Heart left ventricle (tissue), 16 donors: ENCODE measurements at regions not wholly inside any gene's neighbourhood (a gene's known extent, or its start where the extent isn't known, plus 50 kb on each side); places are given as distances from the start of the nearest gene placed in this dataset.

Experiments
- ATAC-seq, 4 donors: fragments of 200-7000 bp; cut with Tn5 transposase; one replicate each; pipeline ENCODE4 v1.9.1; 2020 to 2022; ENCODE audit warnings: moderate library complexity in 4 of 4, mild to moderate bottlenecking in 3 of 4, moderate number of reproducible peaks in 1 of 4
- DNase-seq, 5 donors: peaks; one replicate each; pipeline ENCODE4 v3.0.0-alpha.2; 2020
- H3K27ac ChIP-seq, 12 donors: fragments of 200-600 bp; sonication (generic) in 4 of 12; one replicate each; pipeline versions ENCODE4 v1.5.0 to v1.8.0; 2016 to 2022; ENCODE audit warnings: mild to moderate bottlenecking in 2 of 12
- H3K27me3 ChIP-seq, 9 donors: fragments of 200-600 bp; sonication (generic) in 2 of 9; one replicate each; pipeline versions ENCODE4 v1.5.1 to v1.8.0; 2016 to 2022; ENCODE audit warnings: mild to moderate bottlenecking in 3 of 9
- H3K36me3 ChIP-seq, 9 donors: fragments of 200-600 bp; sonication (generic) in 2 of 9; one replicate each; pipeline versions ENCODE4 v1.5.0 to v1.8.0; 2018 to 2022; ENCODE audit warnings: mild to moderate bottlenecking in 2 of 9
- H3K4me1 ChIP-seq, 12 donors: fragments of 200-600 bp; sonication (generic) in 4 of 12; one replicate each; pipeline versions ENCODE4 v1.5.0 to v1.8.0; 2016 to 2022; ENCODE audit warnings: mild to moderate bottlenecking in 3 of 12
- H3K4me3 ChIP-seq, 12 donors: fragments of 200-600 bp; sonication (generic) in 4 of 12; one replicate each; pipeline versions ENCODE4 v1.5.0 to v1.8.0; 2017 to 2022; ENCODE audit warnings: mild to moderate bottlenecking in 9 of 12, moderate library complexity in 4 of 12
- H3K9me3 ChIP-seq, 12 donors: fragments of 200-600 bp; sonication (generic) in 4 of 12; one replicate each; pipeline versions ENCODE4 v1.5.0 to v1.8.0; 2016 to 2022; ENCODE audit warnings: mild to moderate bottlenecking in 1 of 12
- CTCF ChIP-seq, 12 donors: fragments of 200-600 bp; sonication (generic) in 4 of 12; IDR thresholded peaks; one replicate each; pipeline versions ENCODE4 v1.5.0 to v1.8.0; 2018 to 2022; ENCODE audit warnings: antibody characterized with exemption in 12 of 12, mild to moderate bottlenecking in 5 of 12
- POLR2A ChIP-seq, 2 donors: fragments of 450-650 bp; IDR thresholded peaks; one replicate each; pipeline ENCODE4 v1.6.1; 2017; ENCODE audit warnings: antibody characterized with exemption in 2 of 2, mild to moderate bottlenecking in 2 of 2, moderate library complexity in 2 of 2
- WGBS, 4 donors: extraction: QIAGEN DNeasy Blood & Tissue Kit in 2 of 4; methylation state at CpG; one replicate each; pipeline versions ENCODE4 v1.1.5 to v1.1.7; 2013 to 2018; 5-methylcytosine and 5-hydroxymethylcytosine counted together
- intact Hi-C, 10 donors: fragments of 100-400 bp; cut with DNase I; formaldehyde crosslinking; loops; one replicate each; pipeline versions ENCODE4 v1.11.1 to v1.14.2; 2022
- donor health status: ischemic (EF 13 %, LVEDD 7.1; RV severe dilation, severe dysfunction).
- donor health status: healthy with polysubstance abuse.
- donor health status: DM: no; HTN: yes; CAD: no.
- donor health status: DM: no; HTN: no; CAD: no.
- donor health status: ischemic (EF 25% LVEDD 6.9; RV normal size, moderate dysfunction).
- donor health status: ischemic (EF 25% LVEDD 5.7; RV mildly dilated, moderate dysfunction).
- donor health status: healthy.
- donor health status: DM: yes; HTN: yes; CAD: no.
- donor health status: ischemic (EF 35%, LVEDD 5.7; RV mildly dilated, moderate dysfunction).
- donor health status: nonischemic (EF 11% LVEDD 7.7; RV severe dilation, severe dysfunction).
- donor health status: DM: yes; HTN: yes; CAD: no.
- donor health status: PGD.
- donor health status: ischemic (EF 29% LVEDD 5.4; RV normal size, mild dysfunction).
- donor health status: nonischemic (EF 23%, LVEDD 6.1; RV moderate dilation, normal function).

- DNase-seq = no peak
- no peak overlapping the region for H3K27ac ChIP-seq
- intact Hi-C loops = loop anchor here in 3 of 10 donors (10.0 kb wide), 5 partner anchors 245 to 415 kb away; no protein-coding TSS in a partner anchor
Measured at GRCh38 chr13:40059540-40060232, 404.2 kb downstream of the COG6 start.

GRCh38 chr13:40060296-40061007 lies 405.0 kb downstream of the COG6 start:
- no peak overlapping the region for H3K27ac ChIP-seq
- no peaks in the 10 kb centered on the region for H3K27me3 ChIP-seq
- TF ChIP-seq CTCF (IDR thresholded peaks at IDR 0.05) = no peak
- no peak for TF ChIP-seq POLR2A (IDR thresholded peaks at IDR 0.05)
- H3K9me3 ChIP-seq = no peaks in the 10 kb centered on the region
- intact Hi-C loops = loop anchor here in 3 of 10 donors (10.0 kb wide), 5 partner anchors 244 to 414 kb away; no protein-coding TSS in a partner anchor
- H3K4me3 ChIP-seq = no peak overlapping the region
- DNase-seq = peak in 2 of 5 donors; percentile 51 to 60
- 69 to 80% (median 77%) methylated on average over 4 of the region's 4 CpGs for WGBS, 4 donors
- peak in 2 of 4 donors; percentile 76 to 78 for ATAC-seq
- peaks cover 0 to 28% (median 2%) of the 10 kb centered on the region in 12 donors for H3K4me1 ChIP-seq
- H3K36me3 ChIP-seq = no peaks in the 10 kb centered on the region

More at GRCh38 chr13:40059540-40060232, 404.2 kb downstream of the COG6 start:
- 75 to 85% (median 77%) methylated on average over 8 of the region's 8 CpGs for WGBS, 4 donors
- no peak for ATAC-seq
- no peaks in the 10 kb centered on the region for H3K9me3 ChIP-seq
- peaks cover 0 to 25% (median 2%) of the 10 kb centered on the region in 12 donors for H3K4me1 ChIP-seq
- TF ChIP-seq CTCF (IDR thresholded peaks at IDR 0.05) (no peak), POLR2A (IDR thresholded peaks at IDR 0.05) (no peak)
- H3K27me3 ChIP-seq = no peaks in the 10 kb centered on the region
- H3K36me3 ChIP-seq = no peaks in the 10 kb centered on the region
- H3K4me3 ChIP-seq = no peak overlapping the region

- intact Hi-C loops = loop anchor here in 4 of 10 donors (2.0 to 10.0 kb wide), 6 partner anchors 243 to 617 kb away; no protein-coding TSS in a partner anchor
- Histone ChIP-seq H3K27ac (no peak overlapping the region), H3K9me3 (no peaks in the 10 kb centered on the region), H3K4me1 (peaks cover 0 to 28% (median 2%) of the 10 kb centered on the region in 12 donors), H3K4me3 (no peak overlapping the region), H3K36me3 (no peaks in the 10 kb centered on the region), H3K27me3 (no peaks in the 10 kb centered on the region)
- no peak for DNase-seq
- 70 to 77% (median 75%) methylated on average over 7 of the region's 7 CpGs for WGBS, 4 donors
- TF ChIP-seq POLR2A (IDR thresholded peaks at IDR 0.05) (no peak), CTCF (IDR thresholded peaks at IDR 0.05) (no peak)
- ATAC-seq = no peak
Measured at GRCh38 chr13:40061466-40062450, 406.3 kb downstream of the COG6 start.
